ENCODE measurements at regions not wholly inside any gene's neighbourhood (a gene's known extent, or its start where the extent isn't known, plus 50 kb on each side); places are given as distances from the start of the nearest gene placed in this dataset.

DNA sequence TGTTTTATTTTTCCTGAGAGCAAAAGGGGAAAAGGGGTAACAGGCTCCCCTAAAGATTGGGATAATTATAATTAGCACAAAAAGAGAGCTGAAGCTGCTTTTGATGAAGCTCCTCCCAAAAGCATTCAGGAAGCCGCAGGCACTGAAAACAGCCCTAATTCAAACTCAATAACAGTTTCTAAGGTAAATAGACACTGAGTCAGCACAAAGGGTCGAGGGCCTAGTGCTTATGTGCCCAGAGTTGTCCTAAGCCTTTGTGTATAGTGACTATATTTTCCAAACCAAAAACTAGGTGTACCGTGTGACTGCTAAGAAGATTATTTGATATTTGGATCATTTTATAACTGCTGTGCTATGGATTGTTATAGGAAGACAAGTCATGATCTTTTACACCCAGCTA lies 67.7 kb downstream of the HMHB1 start:
- TF ChIP-seq, protein P1, sequence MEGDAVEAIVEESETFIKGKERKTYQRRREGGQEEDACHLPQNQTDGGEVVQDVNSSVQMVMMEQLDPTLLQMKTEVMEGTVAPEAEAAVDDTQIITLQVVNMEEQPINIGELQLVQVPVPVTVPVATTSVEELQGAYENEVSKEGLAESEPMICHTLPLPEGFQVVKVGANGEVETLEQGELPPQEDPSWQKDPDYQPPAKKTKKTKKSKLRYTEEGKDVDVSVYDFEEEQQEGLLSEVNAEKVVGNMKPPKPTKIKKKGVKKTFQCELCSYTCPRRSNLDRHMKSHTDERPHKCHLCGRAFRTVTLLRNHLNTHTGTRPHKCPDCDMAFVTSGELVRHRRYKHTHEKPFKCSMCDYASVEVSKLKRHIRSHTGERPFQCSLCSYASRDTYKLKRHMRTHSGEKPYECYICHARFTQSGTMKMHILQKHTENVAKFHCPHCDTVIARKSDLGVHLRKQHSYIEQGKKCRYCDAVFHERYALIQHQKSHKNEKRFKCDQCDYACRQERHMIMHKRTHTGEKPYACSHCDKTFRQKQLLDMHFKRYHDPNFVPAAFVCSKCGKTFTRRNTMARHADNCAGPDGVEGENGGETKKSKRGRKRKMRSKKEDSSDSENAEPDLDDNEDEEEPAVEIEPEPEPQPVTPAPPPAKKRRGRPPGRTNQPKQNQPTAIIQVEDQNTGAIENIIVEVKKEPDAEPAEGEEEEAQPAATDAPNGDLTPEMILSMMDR (IDR thresholded peaks at IDR 0.05; ENCODE audit: poor library complexity, severe bottlenecking), result no peak
- TF ChIP-seq EZH2 (IDR thresholded peaks at IDR 0.05; ENCODE audit: borderline replicate concordance, insufficient read depth, low read length, poor library complexity, severe bottlenecking), result no peak

Data from neural cell (in vitro differentiated cells).